ENCODE measurements at regions not wholly inside any gene's neighbourhood (a gene's known extent, or its start where the extent isn't known, plus 50 kb on each side); places are given as distances from the start of the nearest gene placed in this dataset.

GRCh38 chr9:117549444-117549843, 134.6 kb upstream of the ASTN2 start (continued):
- TF ChIP-seq BCL11A (IDR thresholded peaks at IDR 0.05; ENCODE audit: low read depth in 2 of 2, low read length in 2 of 2) (no peak), ZNF274 (IDR thresholded peaks at IDR 0.05; ENCODE audit: borderline replicate concordance, extremely low read depth, low read length) (no peak), RBBP5 (IDR thresholded peaks at IDR 0.05; ENCODE audit: borderline replicate concordance, low read depth, low read length) (no peak), HDAC2 (IDR thresholded peaks at IDR 0.05; ENCODE audit: borderline replicate concordance in 1 of 2, low read depth in 2 of 2, low read length in 2 of 2) (peak in 1 of 2 experiments; percentile 11; a peak in 1 of 4 replicates), SUZ12 (IDR thresholded peaks at IDR 0.05; ENCODE audit: low read length) (no peak), E2F6 (IDR thresholded peaks at IDR 0.05) (no peak), NRF1 (IDR thresholded peaks at IDR 0.05; ENCODE audit: low read depth, low read length) (no peak), ASH2L (IDR thresholded peaks at IDR 0.05; ENCODE audit: low read length) (no peak), MAFK (IDR thresholded peaks at IDR 0.05; ENCODE audit: low read depth, low read length) (peak; percentile 16; the same call in 1 of the 2 replicates), BRCA1 (IDR thresholded peaks at IDR 0.05; ENCODE audit: low read depth, low read length) (no peak), SIX5 (IDR thresholded peaks at IDR 0.05; ENCODE audit: low read depth, low read length) (no peak), RFX5 (IDR thresholded peaks at IDR 0.05; ENCODE audit: borderline replicate concordance, low read depth, low read length) (no peak), ATF2 (IDR thresholded peaks at IDR 0.05; ENCODE audit: low read length) (peak; percentile 69; the same call in 1 of the 2 replicates), TEAD4 (IDR thresholded peaks at IDR 0.05; ENCODE audit: low read depth, low read length) (peak; percentile 62), CHD2 (IDR thresholded peaks at IDR 0.05; ENCODE audit: low read length) (no peak), USF2 (IDR thresholded peaks at IDR 0.05; ENCODE audit: low read length) (no peak), FOSL1 (IDR thresholded peaks at IDR 0.05; ENCODE audit: insufficient read depth, low read depth, low read length) (no peak), CTCF (IDR thresholded peaks at IDR 0.05; ENCODE audit: control extremely low read depth in 1 of 3, insufficient read depth in 1 of 3, low read depth in 1 of 3, low read length in 3 of 3) (no peak), TAF7 (optimal IDR thresholded peaks at IDR 0.05; ENCODE audit: borderline replicate concordance, low read depth, low read length) (no peak), TBP (IDR thresholded peaks at IDR 0.05; ENCODE audit: low read depth, low read length) (no peak)
